GM19238 (cell line): ENCODE measurements at regions not wholly inside any gene's neighbourhood (a gene's known extent, or its start where the extent isn't known, plus 50 kb on each side); places are given as distances from the start of the nearest gene placed in this dataset.
"Not testable (repeated sequence)": the region's sequence is repeated elsewhere in the genome, so short reads cannot be mapped to it uniquely, and the experiment has no call there.

Experiments used
- DNase-seq: peaks from one replicate; pipeline ENCODE4 v3.0.0; 2011; ENCODE audit warnings: low spot score; ENCODE audit not compliant: insufficient read length

GRCh38 chr9:99478469-99479027 is 256.5 kb downstream of the SEC61B start:
- no peak for DNase-seq

GRCh38 chr9:99479929-99480328 is 257.8 kb downstream of the SEC61B start:
- DNase-seq: no peak

GRCh38 chr9:99485459-99485858 is 263.4 kb downstream of the SEC61B start:
- no peak for DNase-seq

GRCh38 chr9:99486684-99487083 is 264.6 kb downstream of the SEC61B start:
- no peak for DNase-seq

GRCh38 chr9:99488131-99489059 is 266.3 kb downstream of the SEC61B start:
- no peak for DNase-seq

GRCh38 chr9:99489060-99489413 is 267.0 kb downstream of the SEC61B start:
- no peak for DNase-seq

- no peak for DNase-seq
Measured at GRCh38 chr9:99490729-99491128, 268.6 kb downstream of the SEC61B start.

- peak; percentile 9 for DNase-seq
Measured at GRCh38 chr9:99491408-99492158, 269.5 kb downstream of the SEC61B start.

- DNase-seq: no peak
Measured at GRCh38 chr9:99497641-99498040, 275.6 kb downstream of the SEC61B start.

- DNase-seq: not testable (repeated sequence)
Measured at GRCh38 chr9:99498979-99499378, 276.9 kb downstream of the SEC61B start.

GRCh38 chr9:99505936-99506335 is 283.9 kb downstream of the SEC61B start:
- no peak for DNase-seq

GRCh38 chr9:99506747-99507348 is 284.8 kb downstream of the SEC61B start:
- no peak for DNase-seq

- no peak for DNase-seq
Measured at GRCh38 chr9:99509065-99509745, 287.1 kb downstream of the SEC61B start.

- DNase-seq: no peak
Measured at GRCh38 chr9:99509900-99510535, 287.9 kb downstream of the SEC61B start.

GRCh38 chr9:99511723-99512122 is 289.6 kb downstream of the SEC61B start:
- DNase-seq: no peak

GRCh38 chr9:99513441-99514112 is 291.5 kb downstream of the SEC61B start:
- peak; percentile 19 for DNase-seq

GRCh38 chr9:99515093-99515492 is 293.0 kb downstream of the SEC61B start:
- DNase-seq: no peak

GRCh38 chr9:99515895-99516656 is 294.0 kb downstream of the SEC61B start:
- DNase-seq: no peak

- DNase-seq: no peak
Measured at GRCh38 chr9:99516657-99517049, 294.6 kb downstream of the SEC61B start.
